ENCODE measurements at regions not wholly inside any gene's neighbourhood (a gene's known extent, or its start where the extent isn't known, plus 50 kb on each side); places are given as distances from the start of the nearest gene placed in this dataset.

DNA sequence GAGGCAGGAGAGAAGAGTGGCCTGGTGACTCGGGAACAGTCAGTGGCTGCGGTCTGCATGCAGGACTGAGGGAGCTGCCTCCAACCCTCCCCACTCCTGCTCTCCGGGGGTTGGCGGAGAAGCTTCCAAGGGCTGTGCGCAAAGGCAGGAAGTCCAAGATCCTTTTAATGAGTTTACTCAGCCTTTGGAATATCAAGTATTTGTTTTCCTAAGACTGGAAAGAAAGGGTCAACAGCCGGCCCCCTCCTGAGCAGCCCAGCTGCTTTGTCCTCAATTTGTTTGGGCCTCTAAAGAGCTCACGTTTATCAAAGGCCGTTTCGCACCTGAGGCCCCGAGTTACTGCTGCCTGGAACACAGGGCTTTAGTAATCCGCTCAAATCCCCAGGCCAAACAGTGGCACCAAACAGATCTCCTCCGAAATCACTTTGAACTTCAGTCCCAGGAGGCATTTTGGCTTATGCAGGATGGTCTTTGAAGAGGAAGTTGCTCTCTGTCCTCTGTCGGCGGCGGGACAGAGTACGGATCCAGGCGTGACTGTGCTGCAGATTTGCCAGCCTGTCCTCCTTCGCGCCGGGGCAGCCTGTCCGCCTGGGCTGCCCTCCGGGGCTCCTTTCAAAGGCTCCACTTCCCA, 117.2 kb upstream of the FZD10 start:
- intact Hi-C loops (cut with DNase I) = loop anchor here in 1 of 2 donors (5.0 to 10.0 kb wide), 2 partner anchors 292 to 700 kb away; partner anchors contain the start of gene PIWIL1
- no peak overlapping the region for H3K27ac ChIP-seq
- no peaks in the 10 kb centered on the region for H3K4me1 ChIP-seq
- DNase-seq = no peak
- no peak overlapping the region for H3K4me3 ChIP-seq
- H3K9me3 ChIP-seq = no peaks in the 10 kb centered on the region
- no peak for ATAC-seq
- no peaks in the 10 kb centered on the region for H3K36me3 ChIP-seq (ENCODE audit: insufficient read depth in 1 of 2, low read depth in 1 of 2)
- peaks cover 0 to 36% (median 5%) of the 10 kb centered on the region in 3 donors for H3K27me3 ChIP-seq (ENCODE audit: insufficient read depth in 3 of 3, low read length in 2 of 3)
- TF ChIP-seq, protein P1, sequence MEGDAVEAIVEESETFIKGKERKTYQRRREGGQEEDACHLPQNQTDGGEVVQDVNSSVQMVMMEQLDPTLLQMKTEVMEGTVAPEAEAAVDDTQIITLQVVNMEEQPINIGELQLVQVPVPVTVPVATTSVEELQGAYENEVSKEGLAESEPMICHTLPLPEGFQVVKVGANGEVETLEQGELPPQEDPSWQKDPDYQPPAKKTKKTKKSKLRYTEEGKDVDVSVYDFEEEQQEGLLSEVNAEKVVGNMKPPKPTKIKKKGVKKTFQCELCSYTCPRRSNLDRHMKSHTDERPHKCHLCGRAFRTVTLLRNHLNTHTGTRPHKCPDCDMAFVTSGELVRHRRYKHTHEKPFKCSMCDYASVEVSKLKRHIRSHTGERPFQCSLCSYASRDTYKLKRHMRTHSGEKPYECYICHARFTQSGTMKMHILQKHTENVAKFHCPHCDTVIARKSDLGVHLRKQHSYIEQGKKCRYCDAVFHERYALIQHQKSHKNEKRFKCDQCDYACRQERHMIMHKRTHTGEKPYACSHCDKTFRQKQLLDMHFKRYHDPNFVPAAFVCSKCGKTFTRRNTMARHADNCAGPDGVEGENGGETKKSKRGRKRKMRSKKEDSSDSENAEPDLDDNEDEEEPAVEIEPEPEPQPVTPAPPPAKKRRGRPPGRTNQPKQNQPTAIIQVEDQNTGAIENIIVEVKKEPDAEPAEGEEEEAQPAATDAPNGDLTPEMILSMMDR (IDR thresholded peaks at IDR 0.05) = no peak
- WGBS, 3 donors = 28 to 32% (median 29%) methylated on average over 20 to 22 of the region's 22 CpGs

DNA sequence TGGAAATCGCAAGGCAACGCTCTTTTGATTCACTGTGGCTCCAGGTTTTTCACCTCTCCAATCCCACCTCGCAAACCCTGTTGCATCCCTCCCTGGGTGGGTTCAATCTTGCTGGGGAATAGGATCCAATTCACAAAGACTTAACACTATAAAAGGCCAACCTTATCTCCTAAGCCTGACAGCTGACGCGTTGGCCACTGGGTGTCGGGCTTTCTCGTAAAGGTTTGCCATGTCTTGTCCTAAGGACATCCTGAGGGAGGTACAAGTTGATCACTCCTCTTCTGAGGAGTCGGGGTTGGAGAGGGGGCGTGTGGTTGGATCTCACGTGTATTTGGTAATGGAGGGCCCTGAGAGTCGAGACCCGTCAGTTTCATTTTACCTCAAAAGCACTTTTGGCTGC, 112.6 kb upstream of the FZD10 start:
- TF ChIP-seq, protein P1 (IDR thresholded peaks at IDR 0.05) = no peak
- no peaks in the 10 kb centered on the region for H3K4me1 ChIP-seq
- peaks cover 0 to 21% (median 3%) of the 10 kb centered on the region in 3 donors for H3K27me3 ChIP-seq (ENCODE audit: insufficient read depth in 3 of 3, low read length in 2 of 3)
- no peak for DNase-seq
- H3K27ac ChIP-seq = no peak overlapping the region
- no peaks in the 10 kb centered on the region for H3K9me3 ChIP-seq
- ATAC-seq = no peak
- no peak overlapping the region for H3K4me3 ChIP-seq
- intact Hi-C loops (cut with DNase I) = loop anchor here (2.0 to 10.0 kb wide), 3 partner anchors 285 to 695 kb away; partner anchors contain the start of gene PIWIL1 (in 1 of the 2)
- H3K36me3 ChIP-seq (ENCODE audit: insufficient read depth in 1 of 2, low read depth in 1 of 2) = no peaks in the 10 kb centered on the region
- 70 to 81% (median 75%) methylated on average over 12 of the region's 12 CpGs for WGBS, 3 donors

DNA sequence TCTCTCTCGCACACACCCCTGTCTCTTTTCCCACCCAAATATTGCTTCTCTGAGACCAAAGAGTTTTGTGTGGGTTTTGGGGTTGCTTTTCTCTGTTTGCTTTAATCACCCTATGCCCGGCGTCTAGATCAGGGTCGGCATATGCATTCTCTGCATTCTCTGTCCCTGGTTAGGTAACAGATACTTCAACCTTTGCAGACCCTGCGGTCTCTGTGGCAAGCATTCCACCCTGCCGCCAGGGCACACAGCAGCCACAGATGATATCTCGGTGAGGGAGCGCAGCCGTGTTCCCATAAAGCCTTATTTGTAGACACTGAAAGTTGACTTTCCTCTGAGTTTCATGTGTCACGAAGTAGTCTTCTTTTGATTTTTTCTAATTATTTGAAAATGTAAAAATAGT, 110.4 kb upstream of the FZD10 start:
- H3K4me3 ChIP-seq = no peak overlapping the region

DNA sequence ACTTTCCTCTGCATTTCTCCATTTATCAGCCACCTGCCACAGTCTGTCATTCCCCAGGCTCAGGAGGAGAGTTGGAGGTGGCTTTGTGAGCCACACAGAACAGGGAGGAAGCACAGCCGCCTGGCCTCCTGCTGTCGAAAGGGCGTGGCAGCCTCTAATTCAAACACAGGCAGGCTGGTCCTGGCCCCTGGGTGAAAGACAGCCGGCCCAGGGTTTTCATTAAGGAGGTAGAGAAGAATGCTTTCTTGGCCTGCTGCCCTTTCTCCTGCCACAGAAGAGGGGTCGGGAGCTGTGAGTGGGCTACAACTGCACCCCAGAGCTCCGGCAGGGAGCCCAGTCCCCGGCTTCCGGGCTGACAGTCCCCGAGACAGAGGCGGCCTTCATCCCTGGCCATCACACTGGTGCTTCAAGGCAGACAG, 108.6 kb upstream of the FZD10 start:
- Histone ChIP-seq H3K27ac (no peak overlapping the region), H3K4me3 (no peak overlapping the region), H3K4me1 (no peaks in the 10 kb centered on the region), H3K36me3 (ENCODE audit: insufficient read depth in 1 of 2, low read depth in 1 of 2) (no peaks in the 10 kb centered on the region), H3K9me3 (no peaks in the 10 kb centered on the region), H3K27me3 (ENCODE audit: insufficient read depth in 3 of 3, low read length in 2 of 3) (peaks cover 0 to 3% (median 0%) of the 10 kb centered on the region in 3 donors)
- ATAC-seq (no peak), DNase-seq (no peak)
- TF ChIP-seq, protein P1 (IDR thresholded peaks at IDR 0.05) = no peak
- WGBS, 3 donors = 15 to 25% (median 16%) methylated on average over 10 of the region's 10 CpGs
- intact Hi-C loops (cut with DNase I) = no loop called here

More for the DNA sequence above, 110.4 kb upstream of the FZD10 start:
- H3K27ac ChIP-seq = no peak overlapping the region
- 63 to 70% (median 68%) methylated on average over 10 of the region's 10 CpGs for WGBS, 3 donors
- DNase-seq (no peak), ATAC-seq (no peak)
- H3K36me3 ChIP-seq (ENCODE audit: insufficient read depth in 1 of 2, low read depth in 1 of 2) = no peaks in the 10 kb centered on the region
- peaks cover 0 to 3% (median 0%) of the 10 kb centered on the region in 3 donors for H3K27me3 ChIP-seq (ENCODE audit: insufficient read depth in 3 of 3, low read length in 2 of 3)
- H3K9me3 ChIP-seq = no peaks in the 10 kb centered on the region
- TF ChIP-seq, protein P1 (IDR thresholded peaks at IDR 0.05) = no peak
- H3K4me1 ChIP-seq = no peaks in the 10 kb centered on the region
- intact Hi-C loops (cut with DNase I) = no loop called here

DNA sequence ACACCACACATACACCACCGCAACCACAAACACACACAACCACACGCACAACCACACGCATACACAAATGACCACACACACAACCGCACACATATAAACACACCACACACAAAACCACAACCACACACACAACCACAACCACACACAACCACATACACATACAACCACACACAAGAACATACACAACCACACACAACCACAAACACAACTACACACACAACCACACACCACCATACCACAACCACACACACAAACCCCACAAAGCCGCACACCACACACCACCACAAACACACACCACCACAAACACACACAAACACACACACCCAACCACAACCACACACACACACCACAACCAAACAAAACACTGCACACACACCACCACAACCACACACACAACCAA, 107.5 kb upstream of the FZD10 start:
- Histone ChIP-seq H3K4me1 (no peaks in the 10 kb centered on the region), H3K27ac (no peak overlapping the region), H3K36me3 (ENCODE audit: insufficient read depth in 1 of 2, low read depth in 1 of 2) (no peaks in the 10 kb centered on the region), H3K27me3 (ENCODE audit: insufficient read depth in 3 of 3, low read length in 2 of 3) (peaks cover 0 to 3% (median 0%) of the 10 kb centered on the region in 3 donors), H3K9me3 (no peaks in the 10 kb centered on the region), H3K4me3 (no peak overlapping the region)
- TF ChIP-seq, protein P1 (IDR thresholded peaks at IDR 0.05) = no peak
- WGBS, 3 donors = 91 to 93% (median 92%) methylated on average over 5 of the region's 5 CpGs
- intact Hi-C loops (cut with DNase I) = no loop called here
- DNase-seq = no peak
- ATAC-seq = no peak

Measured in psoas muscle (tissue), 7 donors.